C4-2B (cell line): ENCODE measurements at regions not wholly inside any gene's neighbourhood (a gene's known extent, or its start where the extent isn't known, plus 50 kb on each side); places are given as distances from the start of the nearest gene placed in this dataset.

Experiments used
- CTCF ChIP-seq: fragments of 450-650 bp; conservative IDR thresholded peaks from 2 replicates; pipeline ENCODE4 v1.5.1; 2017; ENCODE audit warnings: mild to moderate bottlenecking
- ZFX ChIP-seq: fragments of 450-650 bp; IDR thresholded peaks from 2 replicates; pipeline ENCODE4 v1.6.1; 2017

- no peak for TF ChIP-seq CTCF
- no peak for TF ChIP-seq ZFX
These were observed 406.2 kb downstream of the MFSD1 start for GRCh38 chr3:159208050-159208449.
